Muscle layer of duodenum (tissue), 2 donors: ENCODE measurements at regions not wholly inside any gene's neighbourhood (a gene's known extent, or its start where the extent isn't known, plus 50 kb on each side); places are given as distances from the start of the nearest gene placed in this dataset.

Source experiments
- H3K27ac ChIP-seq: one replicate; pipeline ENCODE4 v1.7.0; 2013; ENCODE audit warnings: mild to moderate bottlenecking, low read length
- H3K27me3 ChIP-seq: one replicate; pipeline ENCODE4 v1.7.0; 2013; ENCODE audit warnings: low read depth, mild to moderate bottlenecking, control low read depth, low read length
- H3K36me3 ChIP-seq, 2 donors: one replicate each; pipeline ENCODE4 v1.7.0; 2013; ENCODE audit warnings: low read length in 2 of 2, control low read depth in 1 of 2, mild to moderate bottlenecking in 1 of 2; ENCODE audit not compliant: insufficient read depth in 2 of 2, control insufficient read depth in 1 of 2
- H3K4me1 ChIP-seq, 2 donors: one replicate each; pipeline ENCODE4 v1.7.0; 2013; ENCODE audit warnings: low read length in 2 of 2, mild to moderate bottlenecking in 2 of 2, control low read depth in 1 of 2, moderate library complexity in 1 of 2; ENCODE audit not compliant: insufficient read depth in 2 of 2, control insufficient read depth in 1 of 2
- H3K4me3 ChIP-seq, 2 donors: one replicate each; pipeline ENCODE4 v1.7.0; 2013; ENCODE audit warnings: low read length in 2 of 2, low read depth in 1 of 2, mild to moderate bottlenecking in 1 of 2
- H3K9me3 ChIP-seq, 2 donors: one replicate each; pipeline ENCODE4 v1.7.0; 2013; ENCODE audit warnings: low read length in 2 of 2, control low read depth in 1 of 2, mild to moderate bottlenecking in 1 of 2; ENCODE audit not compliant: control insufficient read depth in 1 of 2
- donor health status: healthy.

GRCh38 chr5:108524564-108524963 is 142.7 kb upstream of the FBXL17 start:
- Histone ChIP-seq H3K4me1 (no peaks in the 10 kb centered on the region), H3K27ac (no peak overlapping the region), H3K27me3 (no peaks in the 10 kb centered on the region), H3K36me3 (no peaks in the 10 kb centered on the region), H3K4me3 (no peak overlapping the region), H3K9me3 (no peaks in the 10 kb centered on the region)

- no peak overlapping the region for H3K27ac ChIP-seq
- no peaks in the 10 kb centered on the region for H3K9me3 ChIP-seq
- H3K4me1 ChIP-seq: no peaks in the 10 kb centered on the region
- H3K27me3 ChIP-seq: no peaks in the 10 kb centered on the region
- H3K4me3 ChIP-seq: no peak overlapping the region
- no peaks in the 10 kb centered on the region for H3K36me3 ChIP-seq
These were observed 141.5 kb upstream of the FBXL17 start for GRCh38 chr5:108523360-108523759.

- no peaks in the 10 kb centered on the region for H3K4me1 ChIP-seq
- H3K27me3 ChIP-seq: no peaks in the 10 kb centered on the region
- no peaks in the 10 kb centered on the region for H3K9me3 ChIP-seq
- H3K4me3 ChIP-seq: no peak overlapping the region
- no peaks in the 10 kb centered on the region for H3K36me3 ChIP-seq
- no peak overlapping the region for H3K27ac ChIP-seq
These were observed 140.1 kb upstream of the FBXL17 start for GRCh38 chr5:108521841-108522506.

- no peaks in the 10 kb centered on the region for H3K36me3 ChIP-seq
- H3K27ac ChIP-seq: no peak overlapping the region
- H3K4me3 ChIP-seq: no peak overlapping the region
- no peaks in the 10 kb centered on the region for H3K27me3 ChIP-seq
- H3K4me1 ChIP-seq: no peaks in the 10 kb centered on the region
- H3K9me3 ChIP-seq: no peaks in the 10 kb centered on the region
These were observed 139.3 kb upstream of the FBXL17 start for GRCh38 chr5:108521011-108521700.

GRCh38 chr5:108516785-108517184 is 134.9 kb upstream of the FBXL17 start:
- Histone ChIP-seq H3K4me3 (no peak overlapping the region), H3K9me3 (no peaks in the 10 kb centered on the region), H3K27me3 (no peaks in the 10 kb centered on the region), H3K4me1 (no peaks in the 10 kb centered on the region), H3K27ac (no peak overlapping the region), H3K36me3 (no peaks in the 10 kb centered on the region)

- Histone ChIP-seq H3K27ac (no peak overlapping the region), H3K9me3 (no peaks in the 10 kb centered on the region), H3K36me3 (no peaks in the 10 kb centered on the region), H3K27me3 (no peaks in the 10 kb centered on the region), H3K4me1 (no peaks in the 10 kb centered on the region), H3K4me3 (no peak overlapping the region)
These were observed 133.7 kb upstream of the FBXL17 start for GRCh38 chr5:108515517-108516105.

- Histone ChIP-seq H3K4me3 (no peak overlapping the region), H3K27me3 (no peaks in the 10 kb centered on the region), H3K27ac (no peak overlapping the region)
These were observed 127.1 kb upstream of the FBXL17 start for GRCh38 chr5:108508979-108509378.

GRCh38 chr5:108507631-108508030 is 125.7 kb upstream of the FBXL17 start:
- H3K27ac ChIP-seq: no peak overlapping the region
- no peaks in the 10 kb centered on the region for H3K4me1 ChIP-seq
- no peaks in the 10 kb centered on the region for H3K36me3 ChIP-seq
- H3K27me3 ChIP-seq: no peaks in the 10 kb centered on the region
- no peak overlapping the region for H3K4me3 ChIP-seq
- no peaks in the 10 kb centered on the region for H3K9me3 ChIP-seq

More at GRCh38 chr5:108508979-108509378, 127.1 kb upstream of the FBXL17 start:
- Histone ChIP-seq H3K4me1 (no peaks in the 10 kb centered on the region), H3K36me3 (no peaks in the 10 kb centered on the region), H3K9me3 (no peaks in the 10 kb centered on the region)

- Histone ChIP-seq H3K9me3 (peaks cover 0 to 5% of the 10 kb centered on the region in 2 donors), H3K4me3 (no peak overlapping the region), H3K4me1 (no peaks in the 10 kb centered on the region), H3K36me3 (no peaks in the 10 kb centered on the region), H3K27me3 (no peaks in the 10 kb centered on the region), H3K27ac (no peak overlapping the region)
These were observed 123.7 kb upstream of the FBXL17 start for GRCh38 chr5:108505608-108506007.

GRCh38 chr5:108504974-108505373 is 123.1 kb upstream of the FBXL17 start:
- H3K9me3 ChIP-seq: peaks cover 0 to 12% of the 10 kb centered on the region in 2 donors
- H3K27me3 ChIP-seq: no peaks in the 10 kb centered on the region
- no peak overlapping the region for H3K4me3 ChIP-seq
- H3K4me1 ChIP-seq: no peaks in the 10 kb centered on the region
- no peak overlapping the region for H3K27ac ChIP-seq
- H3K36me3 ChIP-seq: no peaks in the 10 kb centered on the region

GRCh38 chr5:108503986-108504385 is 122.1 kb upstream of the FBXL17 start:
- H3K27me3 ChIP-seq: no peaks in the 10 kb centered on the region
- no peak overlapping the region for H3K27ac ChIP-seq
- H3K4me3 ChIP-seq: no peak overlapping the region
- no peaks in the 10 kb centered on the region for H3K4me1 ChIP-seq
- H3K9me3 ChIP-seq: peaks cover 0 to 12% of the 10 kb centered on the region in 2 donors
- H3K36me3 ChIP-seq: no peaks in the 10 kb centered on the region
